Left lung (tissue), 4 donors: ENCODE measurements at regions not wholly inside any gene's neighbourhood (a gene's known extent, or its start where the extent isn't known, plus 50 kb on each side); places are given as distances from the start of the nearest gene placed in this dataset.

ENCODE experiments used
- ATAC-seq: fragments of 200-7000 bp; cut with Tn5 transposase; one replicate; pipeline ENCODE4 v1.9.1; 2020; ENCODE audit warnings: moderate library complexity
- DNase-seq, 4 donors: peaks; one replicate each; pipeline ENCODE4 v3.0.0-alpha.2; 2013 to 2020
- H3K27ac ChIP-seq, 2 donors: fragments of 200-600 bp; sonication (generic) in 1 of 2; one replicate each; pipeline versions ENCODE4 v1.5.0 to v1.8.0; 2020 to 2021
- H3K27me3 ChIP-seq, 2 donors: fragments of 200-600 bp; sonication (generic) in 1 of 2; one replicate each; pipeline versions ENCODE4 v1.5.0 to v1.8.0; 2020 to 2021
- H3K36me3 ChIP-seq, 2 donors: fragments of 200-600 bp; sonication (generic) in 1 of 2; one replicate each; pipeline versions ENCODE4 v1.5.0 to v1.8.0; 2020 to 2021
- H3K4me1 ChIP-seq, 2 donors: fragments of 200-600 bp; one replicate each; pipeline ENCODE4 v1.8.0; 2021
- H3K4me3 ChIP-seq, 2 donors: fragments of 200-600 bp; sonication (generic) in 1 of 2; one replicate each; pipeline versions ENCODE4 v1.5.0 to v1.8.0; 2020 to 2021; ENCODE audit warnings: mild to moderate bottlenecking in 1 of 2
- H3K9me3 ChIP-seq, 2 donors: fragments of 200-600 bp; sonication (generic) in 1 of 2; one replicate each; pipeline versions ENCODE4 v1.5.0 to v1.8.0; 2020 to 2021
- CTCF ChIP-seq, 2 donors: fragments of 200-600 bp; sonication (generic) in 1 of 2; IDR thresholded peaks; one replicate each; pipeline versions ENCODE4 v1.5.0 to v1.8.0; 2021; ENCODE audit warnings: antibody characterized with exemption in 2 of 2
- intact Hi-C, 2 donors: fragments of 100-400 bp; cut with DNase I; formaldehyde crosslinking; loops; one replicate each; pipeline versions ENCODE4 v1.11.2 to v1.14.2; 2022
- donor health status: DM: no; HTN: yes; CAD: no.
- donor health status: DM: no; HTN: no; CAD: no.

- no peaks in the 10 kb centered on the region for H3K4me1 ChIP-seq
- no peak overlapping the region for H3K27ac ChIP-seq
- no peak for TF ChIP-seq CTCF (IDR thresholded peaks at IDR 0.05)
- H3K9me3 ChIP-seq = no peaks in the 10 kb centered on the region
- H3K27me3 ChIP-seq = no peaks in the 10 kb centered on the region
- ATAC-seq (no peak), DNase-seq (no peak)
- no peaks in the 10 kb centered on the region for H3K36me3 ChIP-seq
- no peak overlapping the region for H3K4me3 ChIP-seq
- intact Hi-C loops = no loop called here
Measured at GRCh38 chr1:216913976-216914375, 190.7 kb upstream of the ESRRG start.

GRCh38 chr1:216910081-216910840 lies 187.0 kb upstream of the ESRRG start:
- Histone ChIP-seq H3K4me1 (no peaks in the 10 kb centered on the region), H3K36me3 (no peaks in the 10 kb centered on the region), H3K27ac (no peak overlapping the region), H3K27me3 (no peaks in the 10 kb centered on the region), H3K9me3 (no peaks in the 10 kb centered on the region), H3K4me3 (no peak overlapping the region)
- intact Hi-C loops = no loop called here
- ATAC-seq = no peak
- TF ChIP-seq CTCF (IDR thresholded peaks at IDR 0.05) = no peak
- no peak for DNase-seq

- no peaks in the 10 kb centered on the region for H3K9me3 ChIP-seq
- TF ChIP-seq CTCF (IDR thresholded peaks at IDR 0.05) = no peak
- H3K36me3 ChIP-seq = no peaks in the 10 kb centered on the region
- DNase-seq (no peak), ATAC-seq (no peak)
- intact Hi-C loops = no loop called here
- H3K4me1 ChIP-seq = no peaks in the 10 kb centered on the region
- no peak overlapping the region for H3K27ac ChIP-seq
- no peaks in the 10 kb centered on the region for H3K27me3 ChIP-seq
- no peak overlapping the region for H3K4me3 ChIP-seq
Measured at GRCh38 chr1:216908126-216908525, 184.9 kb upstream of the ESRRG start.

GRCh38 chr1:216907100-216907499 lies 183.9 kb upstream of the ESRRG start:
- H3K27ac ChIP-seq = no peak overlapping the region
- ATAC-seq = no peak

GRCh38 chr1:216905781-216906180 lies 182.6 kb upstream of the ESRRG start:
- Histone ChIP-seq H3K36me3 (no peaks in the 10 kb centered on the region), H3K4me1 (no peaks in the 10 kb centered on the region), H3K4me3 (no peak overlapping the region), H3K27me3 (no peaks in the 10 kb centered on the region), H3K9me3 (no peaks in the 10 kb centered on the region), H3K27ac (no peak overlapping the region)
- no peak for ATAC-seq
- no peak for TF ChIP-seq CTCF (IDR thresholded peaks at IDR 0.05)
- DNase-seq = no peak
- intact Hi-C loops = no loop called here

More at GRCh38 chr1:216907100-216907499, 183.9 kb upstream of the ESRRG start:
- Histone ChIP-seq H3K27me3 (no peaks in the 10 kb centered on the region), H3K4me1 (no peaks in the 10 kb centered on the region), H3K36me3 (no peaks in the 10 kb centered on the region), H3K4me3 (no peak overlapping the region), H3K9me3 (no peaks in the 10 kb centered on the region)
- intact Hi-C loops = no loop called here
- no peak for TF ChIP-seq CTCF (IDR thresholded peaks at IDR 0.05)
- DNase-seq = no peak
